ENCODE measurements at regions not wholly inside any gene's neighbourhood (a gene's known extent, or its start where the extent isn't known, plus 50 kb on each side); places are given as distances from the start of the nearest gene placed in this dataset.
"Not testable (repeated sequence)": the region's sequence is repeated elsewhere in the genome, so short reads cannot be mapped to it uniquely, and the experiment has no call there.

DNA sequence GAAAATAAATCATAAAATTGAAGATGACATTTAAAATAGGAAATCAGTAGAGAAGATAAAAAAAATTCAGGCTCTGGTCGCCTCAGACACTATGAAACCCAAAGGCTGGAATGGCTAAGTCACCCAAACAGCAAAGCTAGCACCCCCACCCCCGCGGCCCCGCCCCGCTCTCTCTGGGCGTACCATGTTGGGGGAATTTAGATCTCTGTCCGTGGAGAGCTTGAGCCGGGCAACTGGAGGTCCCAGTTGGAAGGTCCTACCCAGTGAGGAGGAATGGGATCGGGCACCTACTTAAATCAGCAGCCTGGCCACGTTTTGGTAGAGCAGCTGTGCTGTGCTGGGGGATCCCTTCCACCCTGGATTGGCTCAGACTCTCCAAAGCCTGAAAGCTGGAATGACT lies 150.6 kb upstream of the ANKRD55 start:
- no peak for DNase-seq (ENCODE audit: low read depth)

- DNase-seq (ENCODE audit: low read depth), result no peak
These were observed 149.8 kb upstream of the ANKRD55 start for GRCh38 chr5:56382896-56383295.

DNA sequence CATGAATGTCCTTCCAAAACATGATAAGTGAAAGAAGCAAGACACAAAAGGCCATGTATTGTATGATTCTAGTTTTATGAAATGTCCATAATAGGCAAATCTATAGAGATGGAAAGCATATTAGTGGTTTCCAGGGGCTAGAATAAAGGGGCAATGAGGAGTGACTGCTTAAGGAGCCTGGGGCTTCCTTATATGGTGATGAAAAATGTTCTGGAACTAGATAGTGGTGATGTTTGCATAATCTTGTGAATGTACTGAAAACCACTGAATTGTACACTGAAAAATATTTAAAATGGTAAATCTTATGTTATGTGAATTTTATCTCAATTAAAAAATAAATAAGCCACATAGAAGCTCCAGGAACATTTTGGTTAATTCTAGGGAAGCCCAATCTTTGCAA lies 144.4 kb upstream of the ANKRD55 start:
- no peak for DNase-seq (ENCODE audit: low read depth)

DNA sequence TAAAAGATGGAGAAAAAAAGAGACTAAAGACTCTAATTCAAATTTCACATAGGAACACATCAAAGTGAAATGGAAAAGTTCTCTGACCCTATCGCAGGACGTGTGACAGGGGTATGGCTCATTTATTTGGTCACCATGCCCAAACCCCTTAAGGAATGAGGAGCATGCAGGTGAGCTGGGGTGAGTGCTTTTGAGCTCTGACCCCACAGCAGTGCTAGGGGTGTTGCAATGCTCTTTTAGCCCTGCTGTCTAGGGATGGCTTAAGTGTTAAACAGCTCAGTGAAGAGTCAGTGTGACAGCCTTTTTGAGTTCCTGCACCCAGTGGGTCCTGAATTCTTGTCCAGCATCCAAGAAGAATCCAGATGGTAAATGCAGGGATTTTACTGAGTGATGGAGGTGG lies 143.0 kb upstream of the ANKRD55 start:
- no peak for DNase-seq (ENCODE audit: low read depth)

- no peak for DNase-seq (ENCODE audit: low read depth)
These were observed 141.9 kb upstream of the ANKRD55 start for GRCh38 chr5:56375011-56375410.

GRCh38 chr5:56372491-56372890 lies 139.4 kb upstream of the ANKRD55 start:
- DNase-seq (ENCODE audit: low read depth), result not testable (repeated sequence)

- no peak for DNase-seq (ENCODE audit: low read depth)
These were observed 136.3 kb upstream of the ANKRD55 start for GRCh38 chr5:56369361-56369811.

GRCh38 chr5:56367748-56368147 lies 134.6 kb upstream of the ANKRD55 start:
- no peak for DNase-seq (ENCODE audit: low read depth)

DNA sequence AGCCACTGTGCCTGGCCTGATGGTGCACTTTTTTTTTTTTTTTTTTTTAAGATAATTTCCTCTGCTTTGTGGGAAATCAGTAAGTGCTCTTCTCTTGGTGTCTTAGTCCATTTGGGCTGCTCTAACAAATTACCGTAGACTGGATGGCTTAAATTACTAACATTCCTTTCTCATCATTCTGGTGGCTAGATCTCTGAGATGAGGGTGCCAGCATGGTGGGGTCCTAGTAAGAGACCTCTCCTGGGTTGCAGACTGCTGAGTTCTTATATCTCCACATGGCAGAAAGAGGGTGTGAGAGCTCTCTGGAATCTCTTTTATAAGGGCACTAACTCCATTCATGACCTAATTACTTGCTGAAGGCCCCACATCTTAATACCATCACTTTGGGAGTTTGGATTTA lies 133.9 kb upstream of the ANKRD55 start:
- no peak for DNase-seq (ENCODE audit: low read depth)

- no peak for DNase-seq (ENCODE audit: low read depth)
These were observed 128.3 kb upstream of the ANKRD55 start for GRCh38 chr5:56361398-56361797.

GRCh38 chr5:56360816-56361215 lies 127.7 kb upstream of the ANKRD55 start:
- DNase-seq (ENCODE audit: low read depth), result no peak

DNA sequence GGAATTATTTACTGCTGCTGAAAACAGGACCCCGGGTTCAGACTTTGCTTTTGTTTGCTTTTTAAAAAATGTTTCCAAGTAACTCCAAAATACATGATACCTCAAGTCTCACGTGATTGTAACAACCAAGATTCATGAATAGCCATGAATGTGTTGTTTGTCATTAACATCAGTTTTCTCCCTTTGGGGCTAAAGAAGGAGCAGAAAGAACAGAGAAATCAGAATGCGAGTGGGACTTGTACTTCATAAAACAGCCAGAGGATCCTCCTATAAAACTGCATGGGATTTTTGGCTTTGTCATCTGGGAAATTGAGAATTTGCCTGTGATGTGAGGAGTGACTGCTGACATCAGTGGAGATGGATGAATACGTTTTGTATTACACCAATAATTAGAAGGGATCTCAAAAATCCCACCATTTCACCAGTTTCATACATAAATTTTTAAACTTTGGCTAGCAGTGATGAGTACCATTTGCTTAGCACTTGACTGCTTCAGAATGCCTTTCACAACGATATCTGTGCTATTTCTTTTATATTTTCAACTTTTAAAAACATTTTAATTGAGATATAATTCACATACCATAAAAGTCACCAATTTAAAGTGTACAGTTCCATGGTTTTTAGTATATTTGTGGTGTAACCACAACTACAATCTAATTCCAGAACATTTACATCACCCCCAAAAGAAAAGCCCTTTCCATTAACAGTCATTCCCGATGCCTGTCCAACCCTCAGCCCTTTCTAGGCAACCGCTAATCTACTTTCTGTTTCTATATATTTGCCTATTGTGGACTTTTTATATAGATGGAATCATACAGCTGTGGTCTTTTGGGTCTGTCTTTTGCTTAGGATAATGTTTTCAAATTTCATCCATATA lies 126.9 kb upstream of the ANKRD55 start:
- peak; percentile 29 for DNase-seq (ENCODE audit: low read depth)

DNA sequence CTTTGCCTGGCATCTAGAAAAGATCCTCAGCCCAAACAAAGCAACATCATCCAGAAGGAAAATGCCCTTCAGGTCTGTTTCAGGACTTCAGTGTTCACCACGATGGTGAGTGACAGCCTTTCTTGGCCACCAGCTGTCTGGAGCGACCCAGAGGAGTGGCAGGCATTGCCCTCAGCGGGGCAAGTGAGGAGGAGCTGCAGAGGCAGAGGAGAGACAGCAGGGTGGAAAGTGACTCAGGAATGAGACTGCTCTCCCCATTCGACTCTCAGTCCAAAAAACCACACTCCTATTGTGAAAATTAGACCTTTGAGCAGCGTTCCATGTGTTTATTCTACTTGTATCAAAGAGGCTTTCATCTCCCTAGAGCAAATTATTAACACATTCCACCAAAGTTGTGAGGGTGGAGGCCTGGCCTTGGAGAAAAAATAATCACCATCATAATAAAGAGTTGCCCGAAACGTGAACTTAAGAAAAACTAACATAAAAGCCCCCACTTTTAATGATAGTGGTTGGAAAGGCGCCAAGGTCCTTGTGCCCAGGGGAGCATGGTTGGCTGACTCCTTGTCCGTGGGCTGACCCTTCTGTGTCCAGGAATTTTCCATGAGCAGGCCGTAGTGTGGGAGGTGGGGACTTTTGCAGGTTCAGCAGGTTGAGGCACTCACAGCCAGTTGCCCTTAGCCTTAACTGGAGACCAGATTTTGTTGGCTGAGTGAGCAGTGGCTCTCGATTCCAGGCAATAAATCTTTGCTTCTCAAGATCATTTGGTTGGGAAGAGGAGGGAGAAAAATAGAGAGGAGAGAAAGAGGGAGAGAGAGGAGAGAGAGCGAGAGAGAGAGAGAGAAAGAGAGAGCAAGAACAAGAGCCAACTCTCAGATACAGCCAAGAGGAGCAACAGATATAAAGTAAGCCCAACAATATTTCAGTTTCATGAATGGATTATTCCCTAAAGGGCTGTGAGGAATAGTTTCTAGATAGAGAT lies 125.9 kb upstream of the ANKRD55 start:
- DNase-seq (ENCODE audit: low read depth), result peak; percentile 77

DNA sequence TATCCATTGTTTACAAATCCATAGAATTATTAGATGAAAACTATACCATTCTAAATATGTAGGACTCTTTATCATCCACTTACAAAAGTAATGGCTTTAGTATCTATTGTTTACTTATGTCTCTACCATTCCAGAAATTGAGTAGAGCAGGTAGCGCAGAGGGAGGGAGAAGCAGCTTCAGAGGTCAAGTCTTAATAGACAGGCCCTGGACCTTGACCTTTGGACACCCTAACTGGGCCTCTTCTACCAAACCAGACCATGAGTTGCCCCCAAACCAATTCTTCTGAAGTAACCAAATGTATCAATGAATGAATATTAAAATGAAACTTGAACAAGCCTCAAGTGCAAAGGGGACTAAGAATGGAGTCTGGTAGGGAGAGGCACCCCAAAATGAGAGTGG lies 124.9 kb upstream of the ANKRD55 start:
- no peak for DNase-seq (ENCODE audit: low read depth)

- DNase-seq (ENCODE audit: low read depth), result no peak
These were observed 124.3 kb upstream of the ANKRD55 start for GRCh38 chr5:56357426-56357825.

DNA sequence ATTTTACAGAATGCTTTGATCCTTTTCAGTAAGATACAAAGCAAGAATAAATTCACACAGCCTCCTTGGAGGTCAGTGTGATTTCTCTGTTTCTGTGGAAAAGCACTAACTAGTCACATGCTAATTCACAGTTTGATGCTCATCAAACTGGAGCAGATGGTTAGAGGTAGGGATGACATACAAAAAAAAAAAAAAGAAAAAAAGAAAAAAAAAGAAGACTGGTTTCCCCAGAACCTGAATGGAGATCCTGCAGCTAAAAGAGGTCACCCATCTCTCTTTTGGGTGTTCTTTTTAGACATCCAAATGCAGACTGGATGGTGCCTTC lies 123.7 kb upstream of the ANKRD55 start:
- no peak for DNase-seq (ENCODE audit: low read depth)

GRCh38 chr5:56356121-56356835 lies 123.1 kb upstream of the ANKRD55 start:
- no peak for DNase-seq (ENCODE audit: low read depth)

DNA sequence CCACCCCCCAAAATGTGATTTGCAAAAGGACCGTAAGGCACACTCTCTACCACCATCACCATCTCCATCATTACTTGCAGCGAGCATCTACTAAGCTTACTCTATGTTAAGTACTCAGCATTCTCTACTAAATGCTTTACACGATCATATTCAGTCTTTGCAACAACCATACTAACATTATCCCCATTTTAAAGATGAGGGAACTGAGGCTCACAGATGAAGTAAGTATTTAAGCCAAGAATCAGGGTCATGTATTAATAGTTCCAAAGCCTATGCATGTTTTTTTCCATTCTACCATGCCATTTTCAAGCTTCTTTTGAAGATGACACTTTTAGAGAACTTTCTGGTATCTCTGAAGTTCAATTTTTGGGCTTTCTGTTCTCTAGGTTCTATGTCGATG lies 121.7 kb upstream of the ANKRD55 start:
- no peak for DNase-seq (ENCODE audit: low read depth)

DNA sequence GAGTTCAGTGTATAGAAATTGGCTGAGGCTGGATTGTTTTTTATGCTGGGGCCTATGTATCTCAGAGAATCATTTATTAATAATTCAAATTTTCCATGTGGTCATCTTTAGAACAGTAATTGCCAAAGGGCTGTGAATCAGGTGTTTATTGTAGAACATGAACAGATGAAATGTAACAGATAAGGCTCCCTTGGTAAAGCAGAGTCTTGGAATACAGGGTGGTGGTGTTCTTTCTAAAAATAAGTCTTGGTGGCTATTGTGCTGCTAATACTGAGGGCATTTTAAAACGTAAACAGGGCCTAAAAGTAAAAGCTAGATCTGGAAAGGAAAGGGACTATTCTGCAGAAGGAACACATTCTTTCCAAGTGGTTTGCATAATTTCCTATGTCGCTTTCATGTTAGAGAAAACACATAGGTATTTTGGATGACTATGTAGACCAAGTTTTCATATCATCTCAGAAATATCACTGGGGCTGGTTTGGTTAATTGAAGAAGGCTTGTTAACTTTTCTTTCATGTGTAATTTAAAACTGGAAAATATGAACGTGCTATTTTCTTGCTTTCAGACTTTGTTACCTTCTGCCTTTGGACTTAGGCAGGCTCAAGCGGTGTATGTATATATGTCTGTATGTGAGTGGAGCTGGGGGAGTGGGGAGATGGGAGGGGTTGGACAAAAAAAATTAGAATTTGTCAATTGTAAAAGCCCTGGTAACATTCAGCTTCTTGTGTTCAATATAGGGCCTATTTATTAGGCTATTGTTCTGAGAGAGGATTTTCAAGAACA lies 119.9 kb upstream of the ANKRD55 start:
- no peak for DNase-seq (ENCODE audit: low read depth)

- no peak for DNase-seq (ENCODE audit: low read depth)
These were observed 117.6 kb upstream of the ANKRD55 start for GRCh38 chr5:56350597-56351170.
